GM19395 (cell line): ENCODE measurements at regions not wholly inside any gene's neighbourhood (a gene's known extent, or its start where the extent isn't known, plus 50 kb on each side); places are given as distances from the start of the nearest gene placed in this dataset.
"Not testable (repeated sequence)": the region's sequence is repeated elsewhere in the genome, so short reads cannot be mapped to it uniquely, and the experiment has no call there.

Experiments used
- ATAC-seq: cut with Tn5 transposase; IDR thresholded peaks from one replicate; pipeline ENCODE4 v1.9.1; 2021; ENCODE audit warnings: mild to moderate bottlenecking, moderate library complexity; ENCODE audit not compliant: unreplicated experiment

DNA sequence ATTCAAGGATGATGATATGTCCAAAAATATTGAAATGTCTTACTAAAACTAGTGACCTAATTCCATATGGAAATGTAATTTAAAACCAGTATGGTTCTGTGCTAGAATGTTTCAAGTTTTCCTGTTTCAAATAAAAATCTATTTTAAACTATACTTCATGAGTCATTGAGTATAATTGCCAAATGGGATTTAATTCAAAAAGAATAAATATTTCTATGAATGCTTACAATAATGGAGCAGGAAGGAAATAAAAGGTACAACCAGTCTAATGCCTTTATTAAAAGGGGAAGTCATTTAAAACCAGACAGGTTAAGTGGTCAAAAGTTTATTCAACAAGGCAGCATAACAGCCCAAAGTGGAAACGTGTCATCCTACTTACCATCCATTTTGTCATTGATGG lies 2347.1 kb downstream of the PCDH7 start:
- no peak for ATAC-seq

- no peak for ATAC-seq
Observed at GRCh38 chr4:33068539-33068938, 2348.4 kb downstream of the PCDH7 start.

- ATAC-seq, result no peak
Observed at GRCh38 chr4:33071535-33071934, 2351.4 kb downstream of the PCDH7 start.

GRCh38 chr4:33072298-33073089 lies 2352.3 kb downstream of the PCDH7 start:
- ATAC-seq, result no peak

GRCh38 chr4:33073811-33074210 lies 2353.6 kb downstream of the PCDH7 start:
- no peak for ATAC-seq

- ATAC-seq, result no peak
Observed at GRCh38 chr4:33078145-33078544, 2358.0 kb downstream of the PCDH7 start.

- no peak for ATAC-seq
Observed at GRCh38 chr4:33080275-33080674, 2360.1 kb downstream of the PCDH7 start.

DNA sequence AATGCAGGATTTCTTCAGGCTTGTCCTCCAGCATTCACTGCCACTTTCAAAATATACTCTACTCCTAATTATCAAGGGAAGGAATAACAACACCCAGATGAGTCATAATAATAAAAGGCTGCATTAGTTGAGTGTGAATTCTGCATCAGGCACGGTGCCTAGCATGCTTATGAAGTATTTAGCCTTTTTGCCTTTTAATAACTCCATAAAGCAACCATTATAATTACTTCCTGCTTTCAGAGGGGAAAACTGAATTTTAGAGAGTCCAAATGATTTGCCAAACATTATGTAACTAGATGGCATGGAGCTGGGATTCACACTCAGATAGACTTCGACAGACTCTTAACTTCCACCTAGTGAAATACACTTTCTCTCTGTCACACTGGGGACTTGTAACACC lies 2365.5 kb downstream of the PCDH7 start:
- no peak for ATAC-seq

- no peak for ATAC-seq
Observed at GRCh38 chr4:33086331-33086925, 2366.3 kb downstream of the PCDH7 start.

DNA sequence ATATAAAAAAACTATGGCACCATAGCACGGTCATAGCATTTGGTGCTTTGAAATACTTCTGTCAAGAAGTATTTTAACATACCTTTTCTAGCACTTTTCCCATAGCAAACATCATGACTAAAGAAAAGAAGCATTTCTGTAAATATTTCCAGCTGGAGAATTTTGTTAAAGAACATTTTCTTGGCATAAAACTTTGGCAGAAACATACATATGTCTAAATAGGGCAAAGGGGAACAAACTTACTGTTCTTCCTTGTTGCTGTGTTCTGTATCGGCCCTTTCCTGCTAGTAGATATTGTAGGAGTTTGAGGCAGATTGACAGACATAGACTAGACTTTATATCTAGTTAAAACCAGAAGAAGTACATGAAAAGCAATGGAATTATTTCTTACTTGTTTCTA lies 2368.5 kb downstream of the PCDH7 start:
- no peak for ATAC-seq

GRCh38 chr4:33090910-33091309 lies 2370.7 kb downstream of the PCDH7 start:
- ATAC-seq, result no peak

DNA sequence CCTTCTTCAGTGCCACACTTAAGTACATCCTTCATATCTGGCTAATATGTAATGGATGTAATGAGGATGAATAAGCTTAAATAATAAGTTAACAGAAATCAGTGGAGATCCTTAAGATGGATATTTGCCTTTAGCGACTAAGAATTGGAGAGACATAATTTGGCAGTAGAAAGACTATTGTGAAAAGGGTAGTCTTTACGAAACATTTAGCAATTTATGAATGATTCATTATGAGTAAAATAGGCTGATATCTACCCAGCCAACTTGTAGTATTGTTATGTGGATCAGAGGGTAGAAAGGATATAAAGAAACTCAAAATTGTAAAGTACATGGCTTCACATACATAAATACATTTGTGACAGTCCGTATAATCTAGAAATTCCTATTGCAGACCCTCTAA lies 2371.8 kb downstream of the PCDH7 start:
- ATAC-seq, result no peak

DNA sequence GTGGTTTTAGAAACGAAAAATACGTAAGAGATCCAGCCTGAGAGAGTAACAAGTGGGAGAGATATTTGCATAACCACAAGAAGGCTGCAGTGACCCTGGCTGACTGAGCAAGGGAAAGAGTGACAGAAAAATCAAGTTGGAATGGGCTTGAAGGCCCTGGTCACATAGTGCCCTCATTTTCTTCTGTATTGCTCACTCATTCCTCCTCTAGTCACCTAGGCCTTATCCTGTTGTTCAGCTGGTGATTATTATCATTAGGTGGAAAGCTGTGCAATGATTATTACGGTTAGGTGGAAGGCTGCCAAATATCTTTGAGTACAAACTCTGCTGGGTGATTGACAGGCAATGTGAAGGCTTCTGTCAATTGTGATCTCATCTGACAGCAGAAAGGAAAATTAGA lies 2384.1 kb downstream of the PCDH7 start:
- peak; percentile 91 for ATAC-seq

DNA sequence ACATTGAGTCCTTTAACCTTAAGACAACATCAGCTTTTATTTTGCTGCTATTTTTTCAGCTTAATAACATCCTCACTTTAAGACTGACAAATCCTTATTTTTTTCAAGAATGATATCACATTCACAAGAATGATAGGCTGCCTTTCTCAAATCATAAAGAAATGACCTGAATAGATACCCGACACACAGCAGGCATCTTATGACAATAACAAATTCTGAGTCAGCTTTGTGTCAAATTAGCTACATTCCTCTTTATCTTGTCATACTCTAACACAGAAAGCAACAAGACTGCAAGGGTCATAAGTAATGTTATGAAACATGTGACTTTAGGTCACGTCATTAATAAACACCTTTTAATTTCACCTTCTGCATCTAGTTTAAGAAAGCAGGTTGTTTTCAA lies 2387.6 kb downstream of the PCDH7 start:
- ATAC-seq, result no peak

- ATAC-seq, result no peak
Observed at GRCh38 chr4:33111117-33111516, 2390.9 kb downstream of the PCDH7 start.

GRCh38 chr4:33116871-33117270 lies 2396.7 kb downstream of the PCDH7 start:
- no peak for ATAC-seq

DNA sequence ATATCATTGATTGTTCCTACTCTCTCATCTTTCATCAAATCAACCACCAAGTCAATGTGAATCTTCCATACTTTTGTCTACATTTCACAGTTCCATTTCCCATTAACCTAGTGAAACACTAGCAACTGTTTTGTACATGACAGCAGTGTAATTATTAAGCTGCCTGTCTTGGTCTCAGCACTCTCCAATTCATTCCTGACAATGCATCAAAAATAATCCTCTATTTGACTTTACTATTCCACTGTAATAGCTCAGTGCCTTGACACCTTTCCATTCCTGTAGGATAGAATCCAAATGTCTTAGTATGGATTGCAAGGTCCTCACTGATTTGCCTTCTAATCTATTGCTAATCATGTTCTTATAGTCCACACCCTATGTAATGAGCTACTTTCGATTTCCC lies 2405.8 kb downstream of the PCDH7 start:
- no peak for ATAC-seq

- ATAC-seq, result not testable (repeated sequence)
Observed at GRCh38 chr4:33130662-33131061, 2410.5 kb downstream of the PCDH7 start.

- no peak for ATAC-seq
Observed at GRCh38 chr4:33133723-33134122, 2413.6 kb downstream of the PCDH7 start.

GRCh38 chr4:33134366-33134765 lies 2414.2 kb downstream of the PCDH7 start:
- ATAC-seq, result no peak

DNA sequence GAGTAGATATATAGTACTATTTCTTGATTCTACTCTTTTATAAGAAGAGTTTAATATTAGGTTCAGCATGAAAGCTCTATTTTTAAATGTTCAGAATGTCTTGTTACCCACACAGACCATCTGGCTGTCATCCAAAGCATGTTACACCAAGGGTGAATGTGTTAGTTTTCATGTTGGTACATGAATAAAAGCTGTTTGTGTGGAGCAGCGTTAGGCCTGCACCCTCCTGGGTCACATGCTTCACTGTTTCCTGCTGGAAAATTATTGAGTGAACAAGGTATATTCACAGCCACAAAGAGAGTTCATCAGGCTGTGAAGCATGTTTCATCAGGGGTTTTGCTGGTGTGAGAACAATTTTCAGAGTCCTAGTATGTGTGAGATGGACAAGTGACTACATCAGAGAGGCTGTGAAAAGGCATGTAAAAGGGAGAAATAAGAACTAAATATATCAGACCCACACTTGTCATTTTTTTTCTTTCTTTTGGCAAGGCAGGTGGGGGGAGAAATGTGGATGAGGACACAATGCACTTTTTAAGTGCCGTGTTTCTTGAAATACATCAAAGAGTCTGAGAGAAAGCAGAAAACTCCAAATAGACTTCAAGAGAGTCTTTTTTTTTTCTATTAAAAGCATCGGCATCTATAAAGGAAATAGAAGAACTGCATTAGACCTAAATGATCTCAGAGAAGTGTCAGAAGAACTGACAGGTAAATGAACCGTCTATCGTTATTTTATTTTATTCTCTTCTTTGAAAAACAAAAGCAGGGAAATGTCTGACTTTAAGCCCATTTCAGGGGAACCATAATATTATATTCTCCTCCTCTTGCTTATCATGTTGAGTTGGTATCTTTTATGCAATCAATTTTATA lies 2429.7 kb downstream of the PCDH7 start:
- no peak for ATAC-seq

DNA sequence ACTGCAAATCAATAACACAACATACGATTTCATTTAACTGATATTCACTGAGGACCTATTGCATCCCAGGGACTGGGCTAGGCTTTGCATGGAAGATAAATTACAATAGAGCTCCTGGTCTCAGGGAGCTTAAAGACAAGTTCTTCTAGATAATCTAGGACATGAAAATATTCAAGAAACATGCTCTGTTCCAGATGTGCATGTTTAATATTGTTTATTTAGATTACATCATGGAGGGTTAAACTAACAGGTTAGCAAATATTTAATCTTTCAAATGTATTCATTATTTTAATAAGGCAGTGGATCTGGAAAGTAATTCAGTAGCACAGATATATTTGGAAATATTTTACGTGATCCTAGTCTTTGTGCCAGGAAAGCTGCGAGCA lies 2430.3 kb downstream of the PCDH7 start:
- no peak for ATAC-seq
